SHP77 (cell line): ENCODE measurements at regions not wholly inside any gene's neighbourhood (a gene's known extent, or its start where the extent isn't known, plus 50 kb on each side); places are given as distances from the start of the nearest gene placed in this dataset.

Experiments
- DNase-seq, 2 experiments: peaks; one replicate each; lab custom pipeline; 2025; lab: John Stamatoyannopoulos, UW

- DNase-seq = no peak
These were observed 842.1 kb upstream of the HTR2C start for GRCh38 chrX:113741744-113742143.

GRCh38 chrX:113728937-113729336 is 854.9 kb upstream of the HTR2C start:
- no peak for DNase-seq

DNA sequence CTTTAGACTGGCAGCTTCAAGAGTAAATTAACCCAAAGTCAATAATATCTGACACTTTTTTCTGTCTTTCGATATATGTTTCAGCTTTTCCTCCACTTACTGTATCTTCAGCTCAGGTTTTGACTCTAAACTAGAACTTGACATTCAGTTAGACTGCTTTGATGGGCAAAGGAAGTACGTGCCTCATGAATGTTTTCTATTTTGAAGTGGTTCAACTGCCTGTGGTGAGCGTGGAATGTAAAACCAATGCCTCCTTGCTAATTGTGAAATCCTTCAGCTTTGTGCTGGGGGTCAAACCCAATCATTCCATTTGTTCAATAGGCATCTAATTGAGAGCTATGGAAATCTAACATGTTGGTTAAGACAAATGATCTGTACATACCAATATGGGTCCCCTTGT is 857.0 kb upstream of the HTR2C start:
- DNase-seq = no peak

DNA sequence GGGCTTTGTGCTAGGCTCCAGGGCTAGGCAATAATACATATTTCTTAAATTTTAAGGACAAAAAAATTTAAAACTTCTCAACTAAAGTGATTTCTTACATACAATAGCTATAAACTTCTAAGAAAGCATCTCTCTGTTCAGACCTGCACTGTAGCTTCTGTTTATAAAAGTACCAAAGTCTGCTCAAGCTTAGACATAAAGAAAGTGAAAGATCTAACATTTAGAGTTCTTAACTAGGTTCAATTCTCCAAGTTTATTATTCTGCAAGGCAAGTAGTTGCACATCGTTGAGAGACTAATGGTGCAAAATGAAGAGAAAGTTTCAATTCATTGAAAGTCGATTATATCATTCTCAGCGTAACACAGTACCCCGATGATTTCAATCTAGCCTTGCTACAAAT is 857.4 kb upstream of the HTR2C start:
- no peak for DNase-seq

DNA sequence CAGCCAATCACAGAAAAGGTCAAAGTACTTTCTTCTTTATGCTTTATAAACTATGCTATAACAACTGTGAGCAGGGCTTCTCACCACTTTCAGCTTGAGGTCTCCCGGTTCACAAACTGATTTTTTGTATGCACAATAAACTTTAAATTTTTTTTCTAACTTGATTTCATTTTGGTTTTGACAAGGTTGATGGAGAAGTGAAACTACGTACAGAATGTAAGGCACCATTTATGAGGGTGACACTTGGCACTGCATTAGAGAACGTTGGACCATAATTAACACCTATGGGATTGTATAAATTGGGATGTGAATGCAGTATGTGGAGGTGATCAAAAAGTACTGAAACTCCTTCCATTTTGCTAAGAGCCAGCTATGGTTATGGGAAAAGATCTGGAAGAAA is 857.9 kb upstream of the HTR2C start:
- DNase-seq = no peak

DNA sequence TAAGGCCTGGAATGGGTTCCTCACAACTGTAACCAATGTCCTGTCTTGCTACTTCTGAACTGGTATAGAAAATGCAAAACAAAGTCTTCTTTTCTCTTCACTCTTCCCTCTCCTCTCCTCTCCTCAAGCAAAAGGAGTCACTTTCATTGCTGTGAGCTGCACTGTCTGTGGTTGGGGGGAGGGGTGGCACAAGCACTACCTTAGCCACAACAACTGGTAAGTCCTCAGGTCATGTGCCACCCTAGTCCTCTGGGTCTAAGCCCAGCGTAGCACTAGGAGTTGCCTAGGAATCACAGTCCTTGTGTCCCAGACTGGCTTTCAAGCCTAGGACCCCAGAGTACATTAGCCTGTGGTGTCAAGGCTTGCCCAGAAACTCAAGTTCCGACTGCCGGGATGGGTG is 859.3 kb upstream of the AMOT start:
- no peak for DNase-seq

- no peak for DNase-seq
These were observed 834.6 kb upstream of the AMOT start for GRCh38 chrX:113675278-113675677.

DNA sequence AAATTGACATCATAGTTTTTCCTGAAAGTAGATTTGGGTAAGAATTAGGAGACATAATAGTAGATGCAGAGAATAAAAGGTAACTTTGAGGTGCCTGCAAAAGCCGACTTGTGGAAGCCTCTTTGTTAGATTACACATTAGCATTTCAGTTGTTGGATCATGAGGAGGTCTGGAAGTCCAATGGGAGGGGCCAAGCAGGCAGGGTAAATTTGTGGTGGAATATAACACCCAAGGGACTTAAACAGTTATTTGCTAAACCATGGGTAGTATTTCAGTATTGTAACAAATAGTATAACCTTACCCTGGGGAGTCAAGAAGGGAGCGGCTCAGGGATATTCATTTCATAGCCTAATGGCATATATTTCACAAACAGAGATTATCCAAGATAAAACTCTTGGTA is 810.7 kb upstream of the AMOT start:
- DNase-seq = no peak

GRCh38 chrX:113644426-113644825 is 803.8 kb upstream of the AMOT start:
- DNase-seq = no peak

- DNase-seq = no peak
These were observed 793.9 kb upstream of the AMOT start for GRCh38 chrX:113634565-113634964.

DNA sequence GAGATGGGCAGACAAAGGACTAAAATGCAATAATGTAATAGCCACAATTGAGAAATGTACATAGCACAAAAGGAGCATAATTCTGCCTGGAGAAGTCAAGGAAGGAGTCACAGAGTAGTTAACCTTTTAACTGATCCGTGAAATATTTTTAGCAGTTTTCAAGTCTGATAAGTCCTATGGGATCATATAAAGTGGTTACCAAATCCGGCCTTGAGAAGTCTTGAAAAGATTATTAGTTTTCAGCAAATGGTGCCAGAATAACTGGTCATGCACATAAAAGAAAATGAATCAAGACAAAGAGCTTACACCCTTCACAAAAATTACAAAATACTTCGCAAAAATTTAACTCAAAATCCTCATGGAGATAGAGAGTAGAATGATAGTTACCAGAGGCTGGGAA is 788.7 kb upstream of the AMOT start:
- no peak for DNase-seq

GRCh38 chrX:113594123-113594841 is 753.7 kb upstream of the AMOT start:
- DNase-seq = no peak

- no peak for DNase-seq
These were observed 745.8 kb upstream of the AMOT start for GRCh38 chrX:113586281-113586898.

DNA sequence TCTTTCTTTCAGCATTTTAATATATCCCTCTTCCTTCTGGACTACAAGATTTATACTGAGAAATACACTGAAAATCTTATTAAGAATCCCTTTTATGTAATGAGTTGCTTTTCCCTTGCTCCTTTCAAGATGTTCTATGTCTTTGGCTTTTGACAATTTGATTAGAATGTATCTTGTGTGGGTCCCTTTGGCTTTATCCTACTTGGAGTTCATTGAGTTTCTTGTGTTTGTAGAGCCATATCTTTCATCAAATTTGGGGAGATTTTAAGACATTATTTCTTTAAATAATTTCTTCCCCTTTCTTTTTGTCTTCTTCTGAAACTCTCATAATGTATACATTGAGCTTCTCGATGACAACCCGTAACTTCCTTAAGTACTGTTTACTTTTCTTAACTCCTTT is 739.9 kb upstream of the AMOT start:
- no peak for DNase-seq

DNA sequence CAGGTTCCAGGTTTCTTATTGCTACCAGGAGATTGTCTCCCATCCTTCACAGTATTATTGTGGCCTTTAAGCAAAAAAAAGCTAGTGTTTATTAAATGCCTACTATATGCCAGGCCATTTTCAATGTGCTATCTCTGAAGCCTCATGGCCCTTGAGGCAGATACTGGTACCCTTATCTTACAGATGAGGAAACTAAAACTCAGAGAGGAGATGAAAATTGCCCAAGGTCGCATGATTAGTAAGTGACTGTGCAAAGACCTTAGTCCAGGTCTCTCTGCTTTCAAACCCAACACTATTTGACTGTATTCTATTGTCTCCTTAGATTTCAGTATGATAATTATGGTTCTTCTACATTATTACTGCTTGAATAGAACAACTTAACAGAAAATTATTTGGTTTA is 717.9 kb upstream of the AMOT start:
- no peak for DNase-seq

DNA sequence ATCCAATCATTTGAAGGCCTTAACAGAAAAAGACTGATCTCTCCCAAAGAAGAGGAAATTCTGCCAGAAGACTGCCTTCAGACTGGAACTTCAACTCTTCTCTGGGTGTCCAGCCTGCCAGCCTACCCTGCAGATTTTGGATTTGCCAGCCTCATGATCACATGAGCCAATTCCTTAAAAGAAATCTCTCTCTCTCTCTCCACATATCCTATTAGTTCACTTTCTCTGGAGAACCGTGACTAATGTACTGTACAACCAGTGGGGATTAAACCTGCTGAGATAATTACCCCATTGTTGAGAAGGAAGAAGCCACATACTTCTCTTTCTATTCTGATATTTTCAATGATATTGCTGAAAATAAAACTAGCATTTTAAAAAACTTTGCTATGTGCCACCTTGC is 711.3 kb upstream of the AMOT start:
- DNase-seq = no peak

DNA sequence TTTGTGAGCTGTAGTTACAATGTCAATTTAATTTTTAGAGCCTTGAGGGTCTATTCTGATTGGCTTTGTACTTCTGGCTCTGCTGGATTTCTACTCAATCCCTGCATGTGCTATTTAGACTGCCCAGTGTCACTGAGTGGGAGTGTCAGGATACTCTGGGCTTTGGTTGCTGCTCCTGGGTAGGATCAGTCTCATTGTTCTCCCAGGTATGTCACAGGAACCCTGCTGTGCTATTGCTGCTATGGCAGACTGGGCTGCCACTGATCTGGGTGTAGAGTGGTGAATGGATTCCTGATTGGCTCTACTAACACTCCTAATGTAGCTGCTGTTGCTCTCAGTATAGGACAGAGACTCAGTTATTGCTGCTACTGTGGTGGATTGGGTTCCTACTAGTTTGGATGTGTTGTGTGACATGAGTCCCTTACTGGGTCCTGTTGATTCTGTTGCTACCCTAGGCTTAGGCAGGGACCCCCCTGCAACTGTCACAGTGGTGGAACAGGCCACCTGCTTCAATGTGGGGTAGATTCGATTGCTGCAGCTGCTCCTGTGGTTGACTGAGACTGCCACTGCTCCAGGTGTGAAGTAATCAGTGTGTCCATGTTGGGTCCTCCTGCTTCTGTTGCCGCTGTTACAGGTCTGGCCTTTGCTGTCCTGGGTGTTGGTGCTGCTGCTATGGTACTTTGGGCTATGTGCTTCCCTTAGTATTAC is 707.8 kb upstream of the AMOT start:
- no peak for DNase-seq

DNA sequence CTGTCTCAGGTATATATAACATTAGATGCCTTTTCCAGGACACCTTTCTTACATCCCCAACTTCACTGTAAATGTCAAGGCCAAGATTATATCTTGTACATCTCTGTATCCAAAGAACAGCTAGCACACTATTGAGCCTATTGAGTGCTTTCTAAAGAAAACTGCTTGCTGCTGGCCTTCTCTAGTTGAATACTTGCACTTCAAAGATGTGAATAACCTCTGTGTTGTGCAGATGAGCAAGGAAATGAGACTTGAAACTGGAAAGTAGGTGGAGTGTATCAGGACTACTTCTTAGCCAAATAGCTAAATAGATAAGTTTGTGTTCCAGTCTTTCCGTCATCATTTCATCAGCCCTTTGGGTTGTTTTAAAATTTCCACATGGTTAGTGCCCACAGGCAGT is 704.4 kb upstream of the AMOT start:
- DNase-seq = no peak

- DNase-seq = no peak
These were observed 699.1 kb upstream of the AMOT start for GRCh38 chrX:113539599-113540356.

DNA sequence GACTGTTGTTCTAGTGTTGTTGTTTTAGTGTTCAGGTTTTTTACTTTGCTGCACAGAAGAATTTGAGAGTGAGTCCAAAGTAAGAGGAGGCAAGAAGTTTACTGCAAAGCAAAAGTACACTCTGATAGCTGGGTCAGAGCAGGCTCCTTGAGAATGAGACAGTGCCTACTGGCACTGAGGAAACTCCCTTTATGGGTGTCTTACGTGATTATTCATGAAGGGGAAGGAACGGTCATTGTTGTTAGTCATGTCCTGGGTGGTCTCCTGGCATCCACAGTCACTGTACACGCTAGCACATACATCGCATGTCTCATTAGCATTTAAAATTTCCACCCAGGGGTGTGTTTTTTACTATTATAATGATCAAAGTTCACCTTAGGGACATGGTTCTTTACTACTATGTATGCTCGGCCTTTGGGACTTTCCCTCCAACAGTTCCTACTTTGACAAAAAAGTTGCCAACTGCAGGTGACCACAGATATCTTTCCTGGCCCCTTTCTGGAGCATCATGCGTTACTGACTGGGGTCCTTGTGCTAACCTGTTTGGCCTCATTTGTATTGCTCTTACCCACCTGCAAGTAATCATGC is 688.9 kb upstream of the AMOT start:
- no peak for DNase-seq

GRCh38 chrX:113522814-113523213 is 682.2 kb upstream of the AMOT start:
- DNase-seq = no peak

GRCh38 chrX:113514906-113515305 is 674.3 kb upstream of the AMOT start:
- DNase-seq = no peak
